Neutrophil (primary cell): ENCODE measurements at regions not wholly inside any gene's neighbourhood (a gene's known extent, or its start where the extent isn't known, plus 50 kb on each side); places are given as distances from the start of the nearest gene placed in this dataset.

Experiments used
- H3K27ac ChIP-seq: fragments of 200-600 bp; sonication (generic); 2 replicates; pipeline ENCODE4 v1.5.1; 2016; ENCODE audit warnings: mild to moderate bottlenecking, moderate library complexity
- H3K27me3 ChIP-seq: fragments of 200-600 bp; sonication (generic); 2 replicates; pipeline ENCODE4 v1.6.0; 2016; ENCODE audit warnings: mild to moderate bottlenecking
- H3K36me3 ChIP-seq: fragments of 200-600 bp; sonication (generic); 2 replicates; pipeline ENCODE4 v1.5.1; 2017
- H3K4me1 ChIP-seq, 2 experiments: fragments of 200-600 bp in 1 of 2; sonication (generic) in 1 of 2; 1 replicate in 1 of 2; 2 replicates in 1 of 2; pipeline versions ENCODE4 v1.5.1 to v1.6.1; 2013 to 2016; ENCODE audit warnings: low read depth in 1 of 2, low read length in 1 of 2, mild to moderate bottlenecking in 1 of 2, moderate library complexity in 1 of 2; ENCODE audit not compliant: control insufficient read depth in 1 of 2, insufficient read depth in 1 of 2
- H3K4me3 ChIP-seq, 2 experiments: fragments of 200-600 bp in 1 of 2; sonication (generic) in 1 of 2; 1 replicate in 1 of 2; 2 replicates in 1 of 2; pipeline ENCODE4 v1.5.1; 2013 to 2016; ENCODE audit warnings: low read depth in 1 of 2, low read length in 1 of 2, mild to moderate bottlenecking in 1 of 2, moderate library complexity in 1 of 2
- H3K9me3 ChIP-seq: fragments of 200-600 bp; sonication (generic); 2 replicates; pipeline ENCODE4 v1.5.1; 2016
- TF ChIP-seq, protein P1 (sequence below): fragments of 200-600 bp; sonication (generic); IDR thresholded peaks from 2 replicates; pipeline ENCODE4 v1.5.1; 2016; ENCODE audit warnings: antibody characterized with exemption

DNA sequence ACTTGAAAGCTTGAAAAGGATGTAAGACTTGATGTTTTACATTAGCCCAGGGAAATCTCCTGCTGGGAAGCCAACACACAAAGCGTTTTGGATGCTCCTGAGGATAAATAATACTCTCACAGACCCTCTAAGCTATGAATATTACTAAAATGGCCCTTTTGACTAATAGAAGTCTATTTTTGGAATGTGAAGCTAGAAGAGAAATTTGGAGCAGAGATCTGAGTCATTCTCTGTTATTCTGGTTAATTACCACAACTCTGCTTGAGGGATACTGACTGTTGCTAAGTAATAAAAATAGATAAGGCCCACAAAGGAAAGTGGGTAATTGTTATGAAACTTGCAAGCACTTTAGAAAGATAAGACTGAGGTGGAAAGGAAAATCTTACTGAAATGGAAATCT, 346.2 kb upstream of the STXBP6 start:
- H3K27ac ChIP-seq: no peak overlapping the region
- no peaks in the 10 kb centered on the region for H3K9me3 ChIP-seq
- TF ChIP-seq, protein P1, sequence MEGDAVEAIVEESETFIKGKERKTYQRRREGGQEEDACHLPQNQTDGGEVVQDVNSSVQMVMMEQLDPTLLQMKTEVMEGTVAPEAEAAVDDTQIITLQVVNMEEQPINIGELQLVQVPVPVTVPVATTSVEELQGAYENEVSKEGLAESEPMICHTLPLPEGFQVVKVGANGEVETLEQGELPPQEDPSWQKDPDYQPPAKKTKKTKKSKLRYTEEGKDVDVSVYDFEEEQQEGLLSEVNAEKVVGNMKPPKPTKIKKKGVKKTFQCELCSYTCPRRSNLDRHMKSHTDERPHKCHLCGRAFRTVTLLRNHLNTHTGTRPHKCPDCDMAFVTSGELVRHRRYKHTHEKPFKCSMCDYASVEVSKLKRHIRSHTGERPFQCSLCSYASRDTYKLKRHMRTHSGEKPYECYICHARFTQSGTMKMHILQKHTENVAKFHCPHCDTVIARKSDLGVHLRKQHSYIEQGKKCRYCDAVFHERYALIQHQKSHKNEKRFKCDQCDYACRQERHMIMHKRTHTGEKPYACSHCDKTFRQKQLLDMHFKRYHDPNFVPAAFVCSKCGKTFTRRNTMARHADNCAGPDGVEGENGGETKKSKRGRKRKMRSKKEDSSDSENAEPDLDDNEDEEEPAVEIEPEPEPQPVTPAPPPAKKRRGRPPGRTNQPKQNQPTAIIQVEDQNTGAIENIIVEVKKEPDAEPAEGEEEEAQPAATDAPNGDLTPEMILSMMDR: no peak
- no peaks in the 10 kb centered on the region for H3K27me3 ChIP-seq
- H3K4me1 ChIP-seq: no peaks in the 10 kb centered on the region
- no peak overlapping the region for H3K4me3 ChIP-seq
- no peaks in the 10 kb centered on the region for H3K36me3 ChIP-seq

DNA sequence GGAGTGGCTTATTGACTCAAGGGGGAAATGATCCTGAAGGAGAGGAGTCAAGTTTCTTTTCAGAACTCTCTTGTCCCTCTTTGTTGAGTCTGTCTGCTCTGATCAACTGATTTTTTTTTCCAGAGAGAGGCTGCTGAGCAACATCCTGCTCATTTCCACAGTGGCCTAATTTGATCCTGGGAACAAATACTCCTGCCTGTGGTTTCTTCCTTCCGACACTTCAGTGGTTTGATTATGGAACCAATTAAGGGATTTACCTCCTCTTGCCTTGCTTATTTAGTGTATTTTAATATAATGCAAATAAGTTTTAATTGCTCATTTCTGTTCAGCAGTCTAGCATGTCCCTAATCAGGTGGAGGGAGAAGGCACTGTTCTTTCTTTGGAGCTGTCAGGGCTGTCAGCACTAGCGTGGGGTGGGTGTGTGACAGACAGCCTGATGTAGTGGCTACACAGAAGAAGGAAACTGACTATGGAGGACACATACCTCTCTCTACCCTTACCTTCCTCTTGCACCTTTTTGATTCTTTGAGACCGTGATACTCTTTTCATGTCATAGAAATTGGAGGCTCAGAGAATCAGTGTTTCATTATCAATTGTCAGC, 344.9 kb upstream of the STXBP6 start:
- no peak overlapping the region for H3K27ac ChIP-seq

DNA sequence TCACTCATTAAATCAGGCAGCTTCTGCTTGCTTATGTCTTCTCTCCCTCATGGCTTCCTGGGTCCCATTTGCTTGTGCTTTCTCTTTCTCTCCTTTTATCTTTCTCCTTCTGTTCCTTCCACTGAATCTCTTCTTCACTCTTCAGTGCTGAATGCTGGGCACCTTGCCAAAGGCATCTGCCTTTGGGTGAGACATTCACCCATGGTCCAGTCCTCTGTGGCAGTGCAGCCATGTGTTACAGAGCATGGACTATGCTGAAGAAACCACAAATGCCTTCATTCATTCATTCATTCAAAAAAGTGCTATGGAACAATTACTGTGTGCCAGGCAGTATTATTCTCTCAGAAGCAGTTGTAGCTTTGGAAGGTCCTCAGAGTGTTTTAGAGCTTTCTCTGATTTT, 344.4 kb upstream of the STXBP6 start:
- Histone ChIP-seq H3K4me1 (no peaks in the 10 kb centered on the region), H3K27ac (no peak overlapping the region)
- TF ChIP-seq, protein P1: no peak

More for the DNA sequence above, 344.9 kb upstream of the STXBP6 start:
- Histone ChIP-seq H3K9me3 (no peaks in the 10 kb centered on the region), H3K4me3 (no peak overlapping the region), H3K36me3 (no peaks in the 10 kb centered on the region), H3K4me1 (no peaks in the 10 kb centered on the region), H3K27me3 (no peaks in the 10 kb centered on the region)
- TF ChIP-seq, protein P1: no peak

GRCh38 chr14:25389948-25390347, 340.0 kb upstream of the STXBP6 start:
- H3K4me1 ChIP-seq: no peaks in the 10 kb centered on the region
- no peaks in the 10 kb centered on the region for H3K36me3 ChIP-seq
- H3K4me3 ChIP-seq: no peak overlapping the region
- no peaks in the 10 kb centered on the region for H3K9me3 ChIP-seq
- H3K27ac ChIP-seq: no peak overlapping the region
- no peaks in the 10 kb centered on the region for H3K27me3 ChIP-seq
- TF ChIP-seq, protein P1: no peak

More for the DNA sequence above, 344.4 kb upstream of the STXBP6 start:
- Histone ChIP-seq H3K36me3 (no peaks in the 10 kb centered on the region), H3K4me3 (no peak overlapping the region), H3K27me3 (no peaks in the 10 kb centered on the region), H3K9me3 (no peaks in the 10 kb centered on the region)

DNA sequence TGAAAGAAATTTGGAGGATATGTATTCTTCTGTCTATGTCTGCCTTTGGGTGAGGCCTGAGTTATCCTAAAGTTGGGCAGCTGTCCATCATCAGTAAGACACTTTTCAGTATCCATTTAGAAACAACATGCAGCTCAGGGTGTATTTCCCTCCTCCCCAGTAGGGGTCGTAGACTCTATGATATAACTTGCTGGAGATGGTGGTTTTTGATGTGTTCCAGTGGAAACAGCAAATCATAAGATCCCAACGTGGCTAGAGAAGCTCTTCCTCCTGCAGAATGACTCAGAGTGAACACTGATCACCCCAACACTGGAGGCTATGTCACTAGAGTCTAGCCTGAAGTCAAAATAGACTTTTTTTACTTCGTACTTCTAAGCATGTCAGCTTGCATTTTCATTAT, 331.6 kb upstream of the STXBP6 start:
- H3K9me3 ChIP-seq: no peaks in the 10 kb centered on the region
- TF ChIP-seq, protein P1: no peak
- H3K36me3 ChIP-seq: no peaks in the 10 kb centered on the region
- no peak overlapping the region for H3K27ac ChIP-seq
- H3K4me1 ChIP-seq: no peaks in the 10 kb centered on the region
- H3K4me3 ChIP-seq: no peak overlapping the region
- no peaks in the 10 kb centered on the region for H3K27me3 ChIP-seq

DNA sequence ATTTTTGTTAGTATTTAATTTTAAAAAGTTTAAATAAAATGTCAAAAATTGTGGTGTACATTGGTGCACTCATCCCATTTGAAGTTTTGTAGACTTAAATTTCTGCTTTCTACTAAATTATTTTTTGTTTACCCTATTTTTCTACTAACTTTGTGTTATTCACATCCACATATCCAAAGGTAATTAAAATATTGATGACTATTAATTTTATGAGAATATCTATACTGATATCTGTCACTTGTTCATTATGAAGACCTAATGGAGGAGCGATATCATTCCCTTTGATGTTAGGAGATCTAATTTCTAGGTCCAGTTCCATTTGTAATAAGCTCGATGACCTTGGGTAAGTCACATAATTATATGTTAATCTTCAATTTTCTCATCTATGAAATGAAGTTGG, 325.7 kb upstream of the STXBP6 start:
- Histone ChIP-seq H3K4me1 (no peaks in the 10 kb centered on the region), H3K36me3 (no peaks in the 10 kb centered on the region), H3K9me3 (no peaks in the 10 kb centered on the region), H3K27ac (no peak overlapping the region), H3K4me3 (no peak overlapping the region), H3K27me3 (no peaks in the 10 kb centered on the region)
- TF ChIP-seq, protein P1: no peak
